GM18498 (cell line): ENCODE measurements at regions not wholly inside any gene's neighbourhood (a gene's known extent, or its start where the extent isn't known, plus 50 kb on each side); places are given as distances from the start of the nearest gene placed in this dataset.
"Not testable (repeated sequence)": the region's sequence is repeated elsewhere in the genome, so short reads cannot be mapped to it uniquely, and the experiment has no call there.

Source experiments
- ATAC-seq: cut with Tn5 transposase; IDR thresholded peaks from one replicate; pipeline ENCODE4 v1.9.1; 2021; ENCODE audit warnings: mild to moderate bottlenecking, moderate library complexity; ENCODE audit not compliant: unreplicated experiment

GRCh38 chrX:40996886-40997530 lies 88.2 kb upstream of the USP9X start:
- ATAC-seq, result no peak

DNA sequence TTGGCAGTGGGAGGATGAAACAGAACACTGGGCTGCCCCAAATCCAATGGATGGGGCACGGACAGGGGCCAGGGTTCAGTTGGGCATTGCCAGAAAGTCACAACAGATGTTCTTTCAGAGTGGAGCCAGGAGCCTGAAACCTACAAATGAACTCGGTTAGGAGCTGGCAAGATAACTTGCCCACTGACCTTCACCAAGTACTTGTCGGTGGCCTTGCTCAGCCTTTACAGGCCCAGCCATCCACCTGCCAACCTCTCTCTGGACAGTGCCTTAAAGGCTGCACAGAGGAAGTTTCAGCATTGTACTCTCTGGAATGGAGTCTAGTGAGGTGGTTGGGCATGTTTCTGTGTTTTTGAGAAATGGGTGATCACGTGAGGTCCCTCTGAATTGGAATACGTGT lies 87.1 kb upstream of the USP9X start:
- no peak for ATAC-seq

DNA sequence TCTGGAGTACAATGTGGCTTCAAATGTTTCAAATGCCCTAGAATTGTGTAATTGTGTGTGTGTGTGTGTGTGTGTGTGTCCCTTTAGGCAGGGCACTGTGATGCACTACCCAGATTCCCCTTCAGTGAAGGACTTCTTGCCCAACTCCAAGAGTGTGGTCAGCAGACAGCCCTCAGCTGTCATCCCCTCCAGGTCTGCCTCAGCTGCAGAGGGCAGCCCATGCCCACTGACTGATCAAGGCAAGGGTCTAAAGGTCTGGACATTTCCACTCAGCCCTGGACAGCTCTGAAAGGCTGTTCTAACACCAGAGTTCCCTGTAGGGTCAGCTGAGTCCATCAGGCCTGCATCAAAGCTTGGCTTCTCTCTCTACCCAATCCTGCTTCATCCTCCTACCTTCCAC lies 83.9 kb upstream of the USP9X start:
- ATAC-seq, result no peak

DNA sequence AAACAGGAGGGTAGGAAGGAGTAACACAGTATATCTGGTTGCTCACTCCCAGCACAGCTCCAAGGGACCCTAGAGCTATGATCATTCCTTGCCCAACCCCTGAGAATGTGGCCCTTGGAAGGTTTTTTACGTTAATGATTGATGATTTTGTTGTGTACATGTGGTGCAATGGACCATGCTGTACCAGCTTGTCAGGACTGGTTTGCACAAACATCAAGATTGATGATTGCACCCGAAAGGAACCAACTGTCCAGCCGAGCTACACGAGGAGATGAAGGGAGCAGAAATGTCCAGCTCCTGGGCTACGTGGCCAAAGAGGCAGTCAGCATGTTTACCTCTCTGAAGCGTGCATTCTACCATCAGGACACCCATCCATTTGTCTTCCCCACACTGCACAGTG lies 83.2 kb upstream of the USP9X start:
- ATAC-seq, result no peak

GRCh38 chrX:41003506-41004270 lies 81.6 kb upstream of the USP9X start:
- ATAC-seq, result no peak

- ATAC-seq, result no peak
These were observed 79.7 kb upstream of the USP9X start for GRCh38 chrX:41005445-41005992.

GRCh38 chrX:41009850-41010846 lies 75.1 kb upstream of the USP9X start:
- no peak for ATAC-seq

DNA sequence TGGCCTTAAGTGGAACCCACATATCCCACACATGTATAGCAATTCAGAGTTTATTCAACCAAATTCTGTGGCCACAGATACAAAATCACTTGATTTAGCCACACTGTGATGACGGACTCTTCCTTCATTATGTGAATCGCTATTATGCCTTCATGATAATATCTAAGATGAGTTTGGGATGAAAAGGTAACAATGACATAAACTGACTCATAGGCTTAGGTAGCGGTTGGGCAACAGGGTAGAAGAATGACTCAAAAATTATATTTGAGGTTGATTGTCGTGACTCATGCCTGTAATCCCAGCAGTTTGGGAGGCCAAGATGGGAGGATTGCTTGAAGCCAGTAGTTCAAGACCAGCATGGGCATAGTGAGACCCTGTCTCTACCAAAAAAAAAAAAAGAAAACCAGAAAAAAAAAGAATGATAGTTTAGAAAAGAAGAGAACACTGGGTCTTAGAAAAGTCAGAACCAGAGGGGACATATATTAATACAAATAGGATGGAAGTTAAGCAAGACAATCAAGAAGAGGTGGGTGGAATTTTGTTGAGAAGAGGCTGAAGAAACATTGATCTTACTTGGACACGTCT lies 70.4 kb upstream of the USP9X start:
- no peak for ATAC-seq

GRCh38 chrX:41017785-41018184 lies 67.5 kb upstream of the USP9X start:
- ATAC-seq, result not testable (repeated sequence)

GRCh38 chrX:41018391-41019040 lies 66.7 kb upstream of the USP9X start:
- not testable (repeated sequence) for ATAC-seq

- ATAC-seq, result no peak
These were observed 66.2 kb upstream of the USP9X start for GRCh38 chrX:41019041-41019392.

- no peak for ATAC-seq
These were observed 62.7 kb upstream of the USP9X start for GRCh38 chrX:41022566-41022965.

- no peak for ATAC-seq
These were observed 62.1 kb upstream of the USP9X start for GRCh38 chrX:41023098-41023497.

- ATAC-seq, result not testable (repeated sequence)
These were observed 60.9 kb upstream of the USP9X start for GRCh38 chrX:41024335-41024734.

DNA sequence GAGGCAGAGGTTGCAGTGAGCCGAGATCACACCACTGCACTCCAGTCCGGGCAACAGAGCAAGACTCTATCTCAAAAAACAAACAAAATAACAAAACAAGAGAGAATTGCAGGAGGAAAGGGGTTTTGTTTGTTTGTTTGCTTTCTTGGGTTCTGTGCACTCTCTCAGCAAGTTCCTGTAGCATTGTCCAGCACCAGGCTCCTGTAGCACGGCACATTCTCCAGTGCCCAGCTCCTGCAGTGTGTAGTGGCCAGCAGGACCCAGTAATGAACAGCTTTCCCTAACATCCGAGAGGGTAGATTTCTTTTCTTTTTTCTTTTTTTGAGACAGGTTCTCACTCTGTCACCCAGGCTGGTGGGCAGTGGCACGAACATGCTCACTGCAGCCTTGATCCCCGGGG lies 60.5 kb upstream of the USP9X start:
- ATAC-seq, result no peak

DNA sequence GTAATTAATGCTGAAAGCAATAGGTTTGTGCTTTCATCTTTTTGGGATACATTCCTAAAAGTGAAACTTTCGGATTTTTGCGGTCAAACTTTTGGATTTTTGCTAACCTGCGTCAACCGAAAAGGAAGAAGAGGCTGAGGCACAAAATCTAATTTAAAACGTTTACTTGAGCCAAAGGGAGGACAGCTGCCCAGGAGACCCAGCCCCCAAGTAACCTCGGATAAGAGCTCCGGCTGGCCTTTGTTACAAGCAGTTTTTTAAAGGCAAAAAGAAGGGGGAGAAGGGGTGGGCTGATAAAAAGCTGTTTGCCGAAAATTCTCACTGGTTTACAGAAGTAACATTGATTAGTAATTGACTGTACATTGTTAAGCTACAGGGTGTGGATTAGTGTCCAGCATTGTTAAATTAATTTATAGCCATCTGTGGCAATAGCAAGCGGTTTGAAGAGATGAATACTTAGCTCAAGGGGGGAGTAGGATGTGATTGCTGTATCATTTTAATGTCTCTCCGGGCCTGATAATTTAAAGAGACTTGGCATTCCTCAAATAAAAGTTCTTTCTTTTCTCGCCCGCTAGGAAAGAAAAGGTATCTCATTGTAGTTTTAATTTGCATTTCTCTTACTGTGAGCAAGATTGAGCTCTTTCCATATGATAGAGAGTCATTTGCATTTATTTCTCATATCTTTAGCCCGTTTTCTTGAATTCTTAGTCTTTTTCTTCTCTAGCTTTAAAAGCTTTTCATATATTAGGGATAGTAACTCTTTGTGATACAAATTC lies 59.1 kb upstream of the USP9X start:
- ATAC-seq, result no peak

DNA sequence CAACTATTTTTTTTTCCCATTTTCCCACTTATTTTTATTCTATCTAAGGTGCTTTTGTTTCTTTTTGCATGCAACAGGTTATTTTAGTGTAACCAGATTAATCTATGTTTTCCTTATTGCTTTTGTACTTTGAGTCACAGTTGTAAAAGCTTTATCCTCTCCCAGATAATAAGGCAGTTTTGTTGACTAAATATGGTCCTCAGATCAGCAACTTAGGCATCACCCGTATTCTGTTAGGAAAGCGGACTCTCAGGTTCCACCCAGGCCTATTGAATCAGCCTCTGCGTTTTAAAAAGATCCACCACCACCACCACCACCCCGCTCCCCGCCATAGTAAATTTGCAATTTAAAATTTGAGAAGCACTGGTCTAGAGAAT lies 58.6 kb upstream of the USP9X start:
- ATAC-seq, result no peak

DNA sequence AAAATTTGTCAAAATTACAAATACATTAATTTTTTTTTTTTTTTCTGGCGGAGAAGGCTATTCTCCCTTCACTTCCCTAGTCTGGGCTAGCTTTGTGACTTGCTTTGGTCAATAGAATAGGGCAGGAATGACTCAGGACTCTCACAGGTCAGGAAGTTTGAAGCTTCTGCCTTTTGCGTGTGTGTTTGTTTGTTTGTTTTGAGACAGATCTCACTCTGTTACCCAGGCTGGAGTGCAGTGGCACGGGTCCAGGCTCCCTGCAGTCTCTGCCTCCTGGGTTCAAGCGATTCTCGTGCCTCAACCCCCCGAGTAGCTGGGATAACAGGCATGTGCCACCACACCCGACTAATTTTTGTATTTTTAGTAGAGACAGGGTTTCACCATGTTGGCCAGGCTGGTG lies 55.9 kb upstream of the USP9X start:
- ATAC-seq, result no peak

GRCh38 chrX:41031256-41031967 lies 53.8 kb upstream of the USP9X start:
- no peak for ATAC-seq
